ENCODE measurements at regions not wholly inside any gene's neighbourhood (a gene's known extent, or its start where the extent isn't known, plus 50 kb on each side); places are given as distances from the start of the nearest gene placed in this dataset.
"Not testable (repeated sequence)": the region's sequence is repeated elsewhere in the genome, so short reads cannot be mapped to it uniquely, and the experiment has no call there.

DNA sequence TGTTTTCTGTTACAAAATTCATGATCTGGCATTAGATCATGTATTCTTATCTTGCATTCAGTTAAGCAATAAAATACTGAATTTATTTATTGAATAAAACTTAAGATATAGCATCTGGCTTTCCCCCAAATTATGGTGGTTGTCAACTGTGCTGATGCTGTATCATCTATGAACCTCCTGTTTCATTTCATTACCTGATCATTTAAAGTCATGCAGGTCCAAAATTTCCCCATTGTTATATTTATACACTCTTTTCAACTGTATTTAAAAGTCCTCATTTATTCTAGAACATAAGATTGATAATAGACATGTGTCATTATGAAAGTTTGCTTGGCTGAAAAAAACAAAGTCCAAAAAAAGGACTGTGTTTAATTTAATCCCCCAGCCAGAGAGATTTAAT, 627.4 kb upstream of the ADGRB3 start:
- no peak for DNase-seq

DNA sequence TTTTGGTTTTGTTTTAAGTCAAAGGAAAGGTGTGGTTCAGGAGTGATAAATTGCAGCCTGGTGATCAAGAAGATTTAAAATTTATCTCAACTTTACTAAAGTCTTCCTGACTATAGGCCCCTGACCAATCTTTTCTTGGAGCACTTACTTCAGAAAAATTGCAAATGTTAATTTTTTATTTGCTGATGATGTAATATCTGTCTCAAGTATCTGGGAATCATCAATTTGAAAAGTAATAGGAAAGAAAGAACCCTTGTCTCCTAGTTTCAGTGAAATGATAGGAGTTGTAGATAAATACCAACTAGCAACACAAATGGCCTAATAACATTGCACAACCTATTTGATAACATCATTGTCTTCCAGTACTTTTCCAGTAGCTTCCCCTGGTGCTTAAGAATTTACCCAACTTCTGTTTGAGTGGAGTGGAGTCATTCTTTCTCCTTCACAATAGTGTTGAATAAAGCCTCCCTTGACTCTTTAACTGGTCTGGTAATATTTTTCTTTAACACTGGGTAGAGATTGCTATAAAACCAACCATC, 648.3 kb upstream of the ADGRB3 start:
- DNase-seq = no peak

DNA sequence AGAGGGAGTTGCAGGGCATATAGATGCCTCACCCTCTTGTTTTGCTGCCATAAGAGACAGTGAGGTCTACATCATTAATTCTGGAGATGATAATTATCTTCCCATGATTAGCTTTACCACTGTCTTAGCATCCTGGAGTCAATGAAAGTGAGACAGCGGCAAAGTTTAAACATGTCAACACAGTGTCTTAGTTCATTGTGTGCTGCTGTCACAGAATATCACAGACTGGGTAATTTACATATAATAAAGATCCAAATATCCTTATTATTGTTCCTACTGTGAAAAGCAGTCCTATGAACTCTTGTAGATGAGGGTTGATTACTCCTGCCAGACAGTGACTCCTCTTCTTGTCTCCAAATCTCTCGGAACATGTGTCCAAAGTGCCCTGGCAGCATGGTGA, 658.6 kb upstream of the ADGRB3 start:
- no peak for DNase-seq

DNA sequence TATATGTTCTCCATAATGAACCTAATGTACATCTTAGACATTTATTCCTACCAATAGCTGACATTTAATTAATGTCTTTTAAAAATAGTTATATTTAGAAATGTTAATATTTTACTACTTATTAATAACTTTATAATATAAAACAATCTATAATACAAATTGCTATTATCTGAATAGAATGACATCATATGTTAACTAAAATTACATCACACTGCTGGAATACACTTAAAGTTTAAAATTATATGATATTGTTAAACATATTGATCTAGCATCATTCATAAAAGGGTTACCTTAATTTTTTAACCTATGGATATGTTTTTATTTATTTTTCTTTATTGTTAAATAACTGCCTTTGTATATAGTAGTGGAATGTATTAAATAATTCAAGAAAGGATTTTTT, 660.2 kb upstream of the ADGRB3 start:
- DNase-seq = no peak

DNA sequence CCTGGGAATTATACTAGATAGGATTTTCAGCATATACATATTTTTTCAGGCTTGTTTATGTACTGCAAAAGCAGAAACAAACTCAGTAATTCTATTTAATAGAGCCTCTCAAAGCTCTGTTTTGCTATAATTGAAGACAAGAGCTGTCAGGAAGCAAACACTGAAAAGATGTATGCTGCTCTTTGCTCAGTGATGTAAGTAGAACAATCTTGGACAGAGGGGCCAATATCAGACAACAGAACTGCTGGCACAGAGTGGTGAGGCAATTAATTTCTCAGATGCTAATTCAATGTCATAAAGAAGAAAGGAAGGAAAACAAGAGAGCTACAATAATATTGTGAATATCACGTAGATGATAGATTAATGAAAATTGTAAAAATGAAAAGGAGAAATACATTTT, 663.3 kb upstream of the ADGRB3 start:
- DNase-seq = no peak

DNA sequence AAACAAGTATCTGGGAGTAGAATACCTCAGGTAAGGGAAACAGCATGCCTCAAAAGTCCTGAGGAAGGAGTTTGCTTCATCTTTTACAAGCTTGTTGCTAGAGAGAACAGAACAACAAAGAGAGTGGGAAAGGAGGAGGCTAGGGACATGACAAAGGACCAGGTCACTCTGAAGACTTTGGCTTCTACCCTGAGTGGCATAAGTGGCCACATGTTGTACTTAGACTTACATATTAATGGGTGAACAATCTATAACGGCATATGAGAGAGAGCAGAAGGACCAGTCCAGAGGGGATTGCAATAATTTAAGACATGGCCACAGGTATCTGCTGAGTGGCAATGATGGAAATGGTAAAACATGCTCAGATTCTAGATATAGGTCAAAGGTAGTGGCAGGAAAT, 668.3 kb upstream of the ADGRB3 start:
- DNase-seq = no peak

DNA sequence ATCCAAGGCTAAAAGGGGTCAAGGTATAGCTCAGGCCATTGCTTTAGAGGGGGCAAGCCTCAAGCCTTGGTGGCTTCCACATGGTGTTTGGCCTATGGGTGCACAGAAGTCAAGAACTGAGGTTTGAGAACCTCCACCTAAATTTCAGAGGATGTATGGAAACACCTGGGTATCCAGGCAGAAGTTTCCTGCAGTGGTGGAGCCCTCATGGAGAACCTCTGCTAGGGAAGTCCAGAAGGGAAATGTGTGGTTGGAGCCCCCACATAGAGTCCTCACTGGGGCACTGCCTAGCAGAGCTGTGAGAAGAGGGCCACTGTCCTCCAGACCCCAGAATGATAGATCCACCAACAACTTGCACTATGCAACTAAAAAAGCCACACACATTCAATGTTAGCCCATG, 678.7 kb upstream of the ADGRB3 start:
- DNase-seq = no peak

DNA sequence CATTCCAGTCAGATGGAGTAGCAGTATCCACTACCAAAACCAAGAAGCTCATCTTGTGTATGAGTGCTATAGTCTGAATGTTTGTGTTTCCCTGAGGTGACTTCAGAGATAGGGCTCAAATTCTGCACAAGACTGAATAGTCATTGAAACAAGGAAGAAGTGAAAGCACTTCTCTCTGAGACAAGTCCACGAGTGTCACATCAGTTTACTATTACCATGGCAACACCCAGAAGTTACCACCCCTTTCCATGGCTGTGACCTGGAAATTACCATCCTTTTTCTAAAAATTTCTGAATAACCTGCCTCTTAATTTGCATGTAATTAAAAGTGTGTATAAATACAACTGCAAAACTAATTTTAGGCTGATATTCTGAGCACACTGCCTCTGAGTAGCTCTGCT, 682.1 kb upstream of the ADGRB3 start:
- DNase-seq = no peak

DNA sequence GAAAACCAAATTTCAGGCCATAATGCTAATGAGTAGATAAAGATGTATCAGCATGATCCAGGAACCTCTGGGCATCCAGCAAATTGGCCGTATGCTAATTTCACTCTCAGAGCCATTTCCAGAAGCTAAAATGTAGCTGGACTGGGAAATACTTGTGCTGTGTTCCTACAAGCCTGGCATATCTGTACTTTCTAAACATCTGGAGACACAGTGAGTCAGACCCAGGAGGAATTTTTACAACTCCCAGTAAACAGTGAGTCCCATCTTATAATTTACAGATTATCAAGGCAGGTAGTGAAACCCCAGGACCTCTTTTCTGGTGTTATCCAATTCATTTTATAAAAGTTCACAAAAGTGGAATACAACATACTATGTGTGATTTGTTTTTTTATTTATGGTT, 683.0 kb upstream of the ADGRB3 start:
- DNase-seq = no peak

DNA sequence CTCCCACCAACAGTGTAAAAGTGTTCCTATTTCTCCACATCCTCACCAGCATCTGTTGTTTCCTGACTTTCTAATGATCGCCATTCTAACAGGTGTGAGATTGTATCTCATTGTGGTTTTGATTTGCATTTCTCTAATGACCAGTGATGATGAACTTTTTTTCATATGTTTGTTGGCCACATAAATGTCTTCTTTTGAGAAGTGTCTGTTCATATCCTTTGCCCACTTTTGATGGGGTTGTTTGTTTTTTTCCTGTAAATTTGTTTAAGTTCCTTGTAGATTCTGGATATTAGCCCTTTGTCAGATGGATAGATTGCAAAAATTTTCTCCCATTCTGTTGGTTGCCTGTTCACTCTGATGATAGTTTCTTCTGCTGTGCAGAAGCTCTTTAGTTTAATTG, 687.3 kb upstream of the ADGRB3 start:
- not testable (repeated sequence) for DNase-seq

DNA sequence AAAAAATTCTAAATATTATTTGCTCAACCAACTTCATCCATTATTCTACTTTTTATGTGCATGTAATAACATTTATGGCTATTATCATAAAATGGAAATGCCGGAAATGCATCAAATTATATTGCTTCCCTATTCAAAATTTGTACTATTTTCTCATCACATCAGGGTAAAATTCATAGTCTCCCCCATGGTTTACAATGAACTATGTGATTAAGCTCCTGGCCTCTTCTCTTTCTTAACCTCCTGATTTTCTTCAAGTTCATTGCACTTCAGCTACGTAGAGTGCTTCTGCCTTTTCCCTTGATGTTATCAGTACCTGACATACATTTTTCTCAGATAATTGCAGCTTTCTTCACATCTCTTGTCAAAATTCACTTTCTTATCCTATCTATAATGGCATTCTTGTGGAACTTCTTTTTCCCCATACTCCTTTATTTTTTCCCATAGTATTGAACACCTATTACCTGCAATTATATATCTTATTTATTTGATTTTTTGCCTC, 699.1 kb upstream of the ADGRB3 start:
- no peak for DNase-seq

DNA sequence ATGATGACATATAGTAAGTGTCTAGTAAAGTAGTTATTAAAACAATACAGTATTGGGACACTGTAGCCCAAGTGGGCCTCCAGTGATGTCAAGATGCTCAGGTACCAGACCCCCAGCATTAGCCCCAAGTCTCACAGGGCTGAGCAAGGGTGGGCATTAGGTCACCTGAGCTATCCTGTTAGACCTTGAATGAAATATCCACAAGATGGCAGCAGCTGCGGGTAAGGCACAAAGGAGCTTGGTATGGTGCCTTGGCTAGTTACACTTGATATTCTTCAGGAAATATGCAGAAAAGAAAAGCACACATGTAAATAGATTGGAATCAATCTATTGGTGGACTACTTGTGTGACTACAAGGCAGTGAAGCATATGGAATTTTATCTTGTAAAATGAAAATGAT, 701.8 kb upstream of the ADGRB3 start:
- DNase-seq = no peak

DNA sequence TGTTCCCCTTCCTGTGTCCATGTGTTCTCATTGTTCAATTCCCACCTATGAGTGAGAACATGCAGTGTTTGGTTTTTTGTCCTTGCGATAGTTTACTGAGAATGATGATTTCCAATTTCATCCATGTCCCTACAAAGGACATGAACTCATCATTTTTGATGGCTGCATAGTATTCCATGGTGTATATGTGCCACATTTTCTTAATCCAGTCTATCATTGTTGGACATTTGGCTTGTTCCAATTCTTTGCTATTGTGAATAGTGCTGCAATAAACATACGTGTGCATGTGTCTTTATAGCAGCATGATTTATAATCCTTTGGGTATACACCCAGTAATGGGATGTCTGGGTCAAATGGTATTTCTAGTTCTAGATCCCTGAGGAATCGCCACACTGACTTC, 712.5 kb upstream of the ADGRB3 start:
- DNase-seq = not testable (repeated sequence)

DNA sequence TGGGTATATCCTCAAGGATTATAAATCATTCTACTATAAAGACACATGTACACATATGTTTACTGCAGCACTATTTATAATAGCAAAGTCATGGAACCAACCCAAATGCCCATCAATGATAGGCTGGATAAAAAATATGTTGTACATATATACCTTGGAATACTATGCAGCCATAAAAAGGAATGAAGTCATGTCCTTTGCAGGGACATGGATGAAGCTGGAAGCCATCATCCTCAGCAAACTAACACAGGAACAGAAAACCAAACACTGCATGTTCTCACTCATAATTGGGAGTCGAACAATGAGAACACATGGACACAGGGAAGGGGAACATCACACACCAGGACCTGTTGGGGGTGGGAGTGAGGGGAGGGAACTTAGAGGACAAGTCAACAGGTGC, 715.0 kb upstream of the ADGRB3 start:
- not testable (repeated sequence) for DNase-seq

DNA sequence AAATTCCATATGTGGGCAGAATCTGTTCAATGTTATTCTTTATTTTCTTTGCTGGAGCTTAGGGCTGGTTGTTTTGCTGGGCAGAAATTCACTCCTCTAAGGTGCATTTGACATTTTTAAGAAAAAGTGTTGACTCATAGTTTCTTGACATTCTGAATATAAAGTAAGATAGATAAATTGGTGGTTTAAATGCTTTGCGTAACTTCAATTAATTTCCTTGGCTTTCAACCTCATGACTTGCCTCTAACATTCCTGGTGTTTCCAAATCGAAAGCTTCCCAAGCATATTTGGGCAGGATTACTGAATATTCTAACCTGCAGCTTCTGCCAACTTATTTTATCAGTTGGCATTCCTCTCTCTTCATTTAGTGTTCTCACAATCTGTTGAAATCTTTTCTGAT, 718.7 kb upstream of the ADGRB3 start:
- no peak for DNase-seq

DNA sequence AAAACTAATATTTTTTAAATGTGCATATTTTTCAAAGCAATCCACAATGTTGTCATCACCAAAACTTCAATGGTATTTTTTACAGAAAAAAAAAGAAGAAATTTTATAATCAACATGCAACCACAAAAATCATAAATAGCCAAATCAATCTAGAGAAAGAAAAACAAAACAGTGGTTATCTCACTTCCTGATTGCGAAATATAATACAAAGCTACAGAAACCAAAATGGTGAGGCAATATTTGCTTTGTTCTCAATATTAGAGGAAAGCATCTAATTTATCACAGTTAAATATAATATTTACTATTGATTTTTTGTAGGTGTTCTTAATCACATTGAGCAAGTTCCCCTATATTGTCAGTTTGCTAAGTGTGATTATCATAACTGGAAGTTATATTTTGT, 720.7 kb upstream of the ADGRB3 start:
- DNase-seq = peak; percentile 18

DNA sequence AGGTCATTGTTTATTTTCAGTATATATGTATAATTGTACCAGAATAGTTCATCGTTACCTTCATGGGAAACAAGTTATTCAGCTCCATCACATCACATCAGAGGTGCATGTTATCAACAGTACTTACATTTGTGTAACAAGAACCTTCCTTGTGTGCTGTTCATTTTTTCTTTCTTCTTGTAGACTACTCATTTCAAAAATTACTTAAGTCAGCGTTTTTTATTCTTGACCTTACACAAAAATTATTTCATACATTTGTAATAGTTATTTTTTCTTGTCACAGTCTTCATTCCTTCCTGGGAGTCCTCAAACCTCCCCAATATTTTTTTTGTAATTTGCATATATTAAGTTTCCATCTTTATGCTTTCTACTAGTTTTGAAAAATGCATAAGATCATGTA, 725.7 kb upstream of the ADGRB3 start:
- no peak for DNase-seq

DNA sequence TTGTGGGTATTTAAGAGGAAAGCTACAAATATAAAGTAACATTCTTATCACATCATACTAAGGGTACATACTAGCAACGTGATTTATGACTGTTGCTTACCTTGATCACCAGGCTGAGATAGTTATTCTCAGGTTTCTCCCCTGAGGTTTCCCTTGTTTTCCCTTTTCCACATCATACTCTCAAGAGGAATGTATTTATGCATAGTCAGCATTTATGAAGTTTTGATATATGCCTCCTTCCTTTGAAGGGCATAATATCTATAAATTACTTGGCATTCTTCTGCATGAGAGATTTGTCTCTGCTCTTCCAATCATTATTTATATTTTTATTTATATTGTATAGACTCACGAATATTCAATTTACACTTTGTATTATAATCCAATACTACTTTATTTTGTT, 726.7 kb upstream of the ADGRB3 start:
- DNase-seq = no peak

DNA sequence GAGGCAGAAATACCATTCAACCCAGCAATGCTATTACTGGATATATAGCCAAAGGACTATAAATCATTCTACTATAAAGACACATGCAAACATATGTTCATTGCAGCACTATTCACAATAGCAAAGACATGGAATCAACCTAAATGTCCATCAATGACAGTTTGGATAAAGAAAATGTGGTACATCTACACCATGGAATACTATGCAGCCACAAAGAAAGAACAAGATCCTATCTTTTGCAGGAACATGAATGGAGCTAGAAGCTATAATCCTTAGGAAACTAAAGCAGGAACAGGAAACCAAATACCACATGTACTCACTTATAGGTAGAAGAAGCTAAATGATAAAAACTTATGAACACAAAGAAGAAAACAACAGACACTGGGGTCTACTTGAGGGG, 730.3 kb upstream of the ADGRB3 start:
- not testable (repeated sequence) for DNase-seq

DNA sequence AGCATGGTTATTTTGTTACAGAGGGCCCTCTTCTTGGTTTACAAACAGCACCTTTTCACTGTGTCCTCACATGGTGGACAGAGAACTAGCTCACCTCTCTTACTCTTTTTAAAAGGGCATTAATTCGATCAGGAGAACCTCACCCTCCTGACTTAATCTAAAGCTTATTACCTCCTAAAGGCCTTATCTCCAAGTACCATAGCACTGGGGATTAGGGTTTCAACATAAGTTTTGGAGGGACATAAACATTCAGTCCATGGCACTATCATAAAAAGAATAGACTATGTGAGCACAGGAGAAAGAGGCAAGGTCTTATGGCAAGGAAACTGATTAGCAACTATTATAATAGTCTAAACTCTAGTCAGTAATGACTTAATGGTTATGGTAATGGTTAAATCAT, 736.2 kb upstream of the ADGRB3 start:
- no peak for DNase-seq

DNA sequence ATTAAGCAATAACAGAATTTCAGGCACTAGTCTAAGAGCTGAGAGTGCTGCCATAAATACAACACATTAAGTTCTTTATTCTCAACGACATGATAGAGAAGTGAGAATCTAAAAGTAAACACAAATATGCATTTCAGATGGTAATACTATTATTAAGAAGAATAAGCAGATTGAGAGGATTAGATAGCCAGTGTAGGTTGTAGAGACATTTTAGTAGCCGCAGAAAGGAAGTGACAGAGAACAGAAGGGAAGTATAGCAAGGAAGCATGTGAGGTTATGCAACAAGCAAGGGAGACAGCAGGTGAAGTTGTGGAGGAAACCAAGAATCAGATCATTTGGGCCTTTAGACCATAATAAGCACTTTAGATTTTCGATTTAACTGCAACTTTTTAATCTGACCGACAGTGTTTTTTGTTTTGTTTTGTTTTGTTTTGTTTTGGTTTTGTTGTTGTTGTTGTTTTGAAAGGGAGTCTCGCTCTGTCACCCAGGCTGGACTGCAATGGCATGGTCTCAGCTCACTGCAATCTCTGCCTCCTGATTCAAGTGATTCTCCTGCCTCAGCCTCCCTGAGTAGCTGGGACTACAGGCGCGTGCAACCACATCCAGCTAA, 737.0 kb upstream of the ADGRB3 start:
- DNase-seq = peak; percentile 68

DNA sequence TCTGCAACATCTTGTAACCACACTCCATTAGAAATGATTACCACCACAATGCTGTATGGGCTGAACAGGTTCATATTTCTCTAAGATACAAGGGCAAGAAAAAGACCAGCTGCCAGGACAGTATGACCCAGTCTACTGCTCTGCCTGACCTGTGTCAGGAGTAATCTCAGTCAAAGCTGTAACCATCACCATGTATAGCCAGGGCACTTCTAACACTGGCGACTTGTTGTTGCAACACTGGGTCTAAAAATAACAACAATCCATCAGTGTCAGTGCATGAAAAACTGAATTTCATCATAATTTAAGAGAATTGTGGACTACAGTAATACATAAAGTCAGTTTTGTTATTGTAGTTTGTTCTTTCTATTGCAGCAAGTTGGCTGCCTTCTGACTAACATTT, 738.6 kb upstream of the ADGRB3 start:
- no peak for DNase-seq

DNA sequence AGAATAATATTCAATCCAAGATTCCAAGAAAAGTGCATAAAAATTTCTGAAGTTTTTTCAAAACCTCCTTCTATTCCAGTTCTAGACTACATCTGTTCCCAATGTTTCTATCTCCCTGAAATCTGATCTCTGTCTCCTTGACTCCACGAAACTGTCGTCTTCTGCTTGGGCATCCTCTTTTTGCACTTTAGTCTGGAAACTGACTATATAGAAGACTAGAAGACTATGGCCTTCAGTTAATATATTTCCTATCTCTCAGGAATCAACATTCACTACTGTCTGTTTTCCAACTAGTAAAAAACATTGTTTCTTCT, 745.4 kb upstream of the ADGRB3 start:
- no peak for DNase-seq

DNA sequence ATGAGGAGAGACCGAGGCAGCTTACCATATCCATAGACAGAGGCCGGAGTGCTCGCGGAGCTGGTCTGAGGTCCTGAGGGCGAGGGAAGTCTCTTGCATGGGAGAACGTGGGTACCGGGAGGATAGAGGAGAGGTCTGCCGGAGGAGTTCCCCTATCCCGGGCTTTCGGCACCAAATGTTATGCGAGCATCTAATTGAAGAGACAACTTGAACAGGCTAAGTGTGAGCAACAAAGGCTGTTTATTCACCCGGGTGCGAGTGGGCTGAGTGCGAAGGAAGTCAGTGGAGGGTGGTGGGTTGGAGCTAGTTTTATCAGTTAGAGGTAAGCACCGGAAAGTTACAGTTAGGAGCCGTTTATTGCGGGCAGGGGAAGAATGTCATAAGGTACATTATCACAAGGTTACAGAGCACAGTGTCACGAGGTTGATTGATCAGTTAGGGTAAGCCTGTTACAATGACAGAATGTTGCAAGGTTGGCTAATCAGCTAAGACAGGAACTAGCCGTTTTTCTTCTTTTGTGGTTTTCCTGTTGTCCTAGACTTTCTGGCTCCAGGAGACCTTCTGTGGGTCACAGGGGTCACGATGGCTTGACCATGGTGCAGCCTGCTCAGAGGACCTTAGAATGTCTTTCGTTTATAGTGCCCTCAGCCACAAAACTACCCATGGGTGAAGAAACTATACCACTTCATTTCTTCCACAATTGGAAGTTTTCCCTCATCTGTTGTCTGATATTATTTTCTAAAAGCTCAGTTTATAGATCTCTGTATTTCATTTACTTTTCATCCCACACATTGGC, 746.0 kb upstream of the ADGRB3 start:
- peak; percentile 94 for DNase-seq

DNA sequence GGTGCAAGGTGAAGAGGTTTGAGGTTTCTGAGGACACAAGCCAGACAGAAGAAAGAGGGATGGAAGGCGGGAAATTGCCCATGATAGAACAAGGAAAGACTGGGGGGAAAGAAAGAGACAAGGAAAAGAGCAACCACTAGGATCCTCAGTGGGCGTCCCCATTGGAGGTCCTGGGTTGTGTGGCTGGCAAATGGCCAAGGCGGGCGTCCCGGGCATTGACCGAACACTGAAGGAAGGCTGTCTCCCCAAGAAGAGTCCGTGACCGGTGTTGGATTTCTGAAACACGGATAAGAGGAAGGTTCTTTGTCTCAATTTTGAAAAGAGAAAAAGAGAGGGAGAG, 746.6 kb upstream of the ADGRB3 start:
- DNase-seq = no peak

Data from GF-D8 (cell line).